Tibial artery (tissue), 4 donors: ENCODE measurements at regions not wholly inside any gene's neighbourhood (a gene's known extent, or its start where the extent isn't known, plus 50 kb on each side); places are given as distances from the start of the nearest gene placed in this dataset.

Experiments
- DNase-seq, 2 donors: peaks; one replicate each; pipeline ENCODE4 v3.0.0-alpha.2; 2019
- H3K27ac ChIP-seq, 2 donors: fragments of 200-600 bp; sonication (generic) in 1 of 2; 1 replicate in 1 of 2; 2 replicates in 1 of 2; pipeline ENCODE4 v1.5.1; 2018 to 2019; ENCODE audit warnings: mild to moderate bottlenecking in 1 of 2
- H3K27me3 ChIP-seq, 2 donors: fragments of 200-600 bp; sonication (generic) in 1 of 2; one replicate each; pipeline versions ENCODE4 v1.5.1 to v1.6.0; 2016 to 2019
- H3K36me3 ChIP-seq, 3 donors: fragments of 200-600 bp; sonication (generic) in 2 of 3; one replicate each; pipeline ENCODE4 v1.5.1; 2016 to 2019; ENCODE audit warnings: mild to moderate bottlenecking in 2 of 3
- H3K4me1 ChIP-seq, 4 donors: fragments of 200-600 bp; sonication (generic) in 2 of 4; 1 replicate in 3 of 4; 2 replicates in 1 of 4; pipeline ENCODE4 v1.5.1; 2016 to 2019
- H3K4me3 ChIP-seq, 2 donors: fragments of 200-600 bp; sonication (generic) in 1 of 2; 1 replicate in 1 of 2; 2 replicates in 1 of 2; pipeline ENCODE4 v1.5.1; 2018 to 2019; ENCODE audit warnings: mild to moderate bottlenecking in 2 of 2
- H3K9me3 ChIP-seq, 3 donors: fragments of 200-600 bp; sonication (generic) in 1 of 3; one replicate each; pipeline ENCODE4 v1.5.1; 2016 to 2019
- CTCF ChIP-seq, 2 experiments: fragments of 200-600 bp in 1 of 2; fragments of 450-650 bp in 1 of 2; IDR thresholded peaks; one replicate each; pipeline ENCODE4 v1.5.1; 2017 to 2019; ENCODE audit warnings: antibody characterized with exemption in 2 of 2, mild to moderate bottlenecking in 1 of 2, moderate library complexity in 1 of 2
- intact Hi-C: fragments of 100-400 bp; cut with DNase I; formaldehyde crosslinking; loops from one replicate; pipeline ENCODE4 v1.15.0; 2023; ENCODE audit warnings: low total_unique reads

GRCh38 chr16:61549327-61549726 is 486.9 kb downstream of the CDH8 start:
- TF ChIP-seq CTCF (IDR thresholded peaks at IDR 0.05): no peak
- H3K9me3 ChIP-seq: no peaks in the 10 kb centered on the region
- H3K36me3 ChIP-seq: no peaks in the 10 kb centered on the region
- no peak overlapping the region for H3K4me3 ChIP-seq
- no peaks in the 10 kb centered on the region for H3K27me3 ChIP-seq
- intact Hi-C loops: no loop called here
- H3K4me1 ChIP-seq: peaks cover 0 to 11% (median 2%) of the 10 kb centered on the region in 4 donors
- no peak overlapping the region for H3K27ac ChIP-seq
- DNase-seq: no peak

- no peak for TF ChIP-seq CTCF (IDR thresholded peaks at IDR 0.05)
- intact Hi-C loops: no loop called here
- Histone ChIP-seq H3K4me1 (peaks cover 0 to 11% (median 2%) of the 10 kb centered on the region in 4 donors), H3K4me3 (no peak overlapping the region), H3K9me3 (no peaks in the 10 kb centered on the region), H3K36me3 (no peaks in the 10 kb centered on the region), H3K27ac (no peak overlapping the region), H3K27me3 (no peaks in the 10 kb centered on the region)
- no peak for DNase-seq
Measured at GRCh38 chr16:61547626-61548025, 488.6 kb downstream of the CDH8 start.

- Histone ChIP-seq H3K4me1 (peaks cover 0 to 2% (median 1%) of the 10 kb centered on the region in 4 donors), H3K9me3 (no peaks in the 10 kb centered on the region), H3K27ac (no peak overlapping the region), H3K27me3 (no peaks in the 10 kb centered on the region), H3K4me3 (no peak overlapping the region), H3K36me3 (no peaks in the 10 kb centered on the region)
- intact Hi-C loops: no loop called here
- DNase-seq: no peak
- no peak for TF ChIP-seq CTCF (IDR thresholded peaks at IDR 0.05)
Measured at GRCh38 chr16:61544165-61544564, 492.1 kb downstream of the CDH8 start.

GRCh38 chr16:61540216-61540615 is 496.0 kb downstream of the CDH8 start:
- no peaks in the 10 kb centered on the region for H3K4me1 ChIP-seq
- intact Hi-C loops: no loop called here
- no peak overlapping the region for H3K27ac ChIP-seq
- no peak for TF ChIP-seq CTCF (IDR thresholded peaks at IDR 0.05)
- no peak for DNase-seq
- no peaks in the 10 kb centered on the region for H3K36me3 ChIP-seq
- no peak overlapping the region for H3K4me3 ChIP-seq
- H3K27me3 ChIP-seq: no peaks in the 10 kb centered on the region
- H3K9me3 ChIP-seq: no peaks in the 10 kb centered on the region

- DNase-seq: no peak
- no peaks in the 10 kb centered on the region for H3K9me3 ChIP-seq
- no peak overlapping the region for H3K4me3 ChIP-seq
- intact Hi-C loops: no loop called here
- H3K27me3 ChIP-seq: no peaks in the 10 kb centered on the region
- no peaks in the 10 kb centered on the region for H3K4me1 ChIP-seq
- H3K27ac ChIP-seq: no peak overlapping the region
- TF ChIP-seq CTCF (IDR thresholded peaks at IDR 0.05): no peak
- no peaks in the 10 kb centered on the region for H3K36me3 ChIP-seq
Measured at GRCh38 chr16:61530697-61531096, 505.5 kb downstream of the CDH8 start.

- Histone ChIP-seq H3K27me3 (no peaks in the 10 kb centered on the region), H3K4me1 (no peaks in the 10 kb centered on the region), H3K36me3 (no peaks in the 10 kb centered on the region), H3K4me3 (no peak overlapping the region), H3K27ac (no peak overlapping the region), H3K9me3 (no peaks in the 10 kb centered on the region)
- TF ChIP-seq CTCF (IDR thresholded peaks at IDR 0.05): no peak
- DNase-seq: no peak
- intact Hi-C loops: no loop called here
Measured at GRCh38 chr16:61500851-61501250, 535.4 kb downstream of the CDH8 start.
